ENCODE measurements at regions not wholly inside any gene's neighbourhood (a gene's known extent, or its start where the extent isn't known, plus 50 kb on each side); places are given as distances from the start of the nearest gene placed in this dataset.

DNA sequence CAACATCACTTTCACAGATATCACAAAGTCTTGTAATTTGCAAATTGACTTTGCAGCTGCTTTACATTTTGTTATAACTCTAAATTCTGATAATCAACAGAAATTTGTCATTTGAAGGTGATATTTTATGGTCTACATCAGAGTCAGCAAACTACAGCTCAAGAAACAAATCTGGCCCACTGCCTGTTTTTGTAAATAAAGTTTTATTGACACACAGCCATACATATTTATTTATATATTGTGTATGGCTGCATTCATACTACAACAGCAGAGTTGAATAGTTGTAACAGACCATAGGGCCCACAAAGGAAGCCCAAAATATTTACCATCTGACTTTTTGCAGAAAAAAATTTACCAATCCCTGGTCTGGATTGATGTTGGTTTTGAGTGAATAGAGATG is 87.0 kb upstream of the GRIA1 start:
- no peak for TF ChIP-seq CTCF (conservative IDR thresholded peaks at IDR 0.05; ENCODE audit: low read depth, low read length)
- Histone ChIP-seq H3K36me3 (ENCODE audit: insufficient read depth) (no peaks in the 10 kb centered on the region), H3K9ac (no peak overlapping the region), H3K27me3 (ENCODE audit: insufficient read depth, low read depth) (no peaks in the 10 kb centered on the region), H3K79me2 (ENCODE audit: insufficient read depth, low read depth) (no peaks in the 10 kb centered on the region), H2AFZ (ENCODE audit: low read depth) (no peak overlapping the region), H3K4me1 (ENCODE audit: low read depth, poor library complexity, severe bottlenecking) (no peaks in the 10 kb centered on the region), H3K4me2 (no peak overlapping the region), H3K4me3 (IDR thresholded peaks at IDR 0.05; ENCODE audit: insufficient read depth, low read depth, low read length) (no peak overlapping the region), H4K20me1 (ENCODE audit: insufficient read depth) (no peaks in the 10 kb centered on the region), H3K27ac (no peak overlapping the region)

DNA sequence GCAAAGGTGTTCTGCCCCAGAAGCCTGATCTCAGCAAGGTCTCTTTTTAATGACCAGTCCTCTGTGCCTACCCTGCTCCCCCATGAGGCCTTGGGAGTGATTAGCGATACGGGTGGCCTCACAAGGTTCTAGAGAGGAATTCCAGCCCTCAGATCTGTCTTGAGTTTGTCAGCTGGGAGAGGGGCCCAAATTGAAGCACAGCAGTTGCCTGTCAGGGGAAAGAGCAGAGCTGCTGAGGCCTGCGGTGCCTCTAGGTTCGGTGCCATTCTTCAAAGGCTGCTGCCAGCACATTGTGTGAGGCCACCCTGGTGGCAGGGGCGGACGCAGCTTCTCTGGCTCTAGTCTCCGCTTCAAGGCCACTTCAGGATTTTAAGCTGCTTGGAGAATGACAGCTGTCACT is 85.7 kb upstream of the GRIA1 start:
- no peak overlapping the region for H3K27ac ChIP-seq
- H3K4me3 ChIP-seq (IDR thresholded peaks at IDR 0.05; ENCODE audit: insufficient read depth, low read depth, low read length): no peak overlapping the region
- no peaks in the 10 kb centered on the region for H3K36me3 ChIP-seq (ENCODE audit: insufficient read depth)
- TF ChIP-seq CTCF (conservative IDR thresholded peaks at IDR 0.05; ENCODE audit: low read depth, low read length): no peak
- no peak overlapping the region for H3K4me2 ChIP-seq
- no peaks in the 10 kb centered on the region for H3K27me3 ChIP-seq (ENCODE audit: insufficient read depth, low read depth)
- H2AFZ ChIP-seq (ENCODE audit: low read depth): no peak overlapping the region
- H3K79me2 ChIP-seq (ENCODE audit: insufficient read depth, low read depth): no peaks in the 10 kb centered on the region
- no peaks in the 10 kb centered on the region for H4K20me1 ChIP-seq (ENCODE audit: insufficient read depth)
- H3K9ac ChIP-seq: no peak overlapping the region
- no peaks in the 10 kb centered on the region for H3K4me1 ChIP-seq (ENCODE audit: low read depth, poor library complexity, severe bottlenecking)

DNA sequence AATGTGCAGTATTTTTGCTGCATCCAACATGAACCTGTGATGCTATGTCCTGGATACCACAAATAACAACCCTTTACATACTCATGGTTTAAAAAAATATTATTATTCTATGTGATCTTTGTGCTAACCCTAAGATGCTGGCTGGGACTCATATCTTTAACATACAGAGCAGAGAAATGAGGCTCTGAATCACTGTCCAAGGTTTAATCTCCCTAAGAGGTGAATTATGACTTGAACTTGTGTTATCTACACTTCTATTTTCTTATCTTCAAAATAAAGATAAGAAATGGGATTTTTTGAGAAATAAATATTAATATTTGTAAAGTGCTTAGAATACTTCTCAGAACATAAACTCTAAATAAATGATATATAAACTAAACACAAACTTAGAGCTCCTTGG is 68.8 kb upstream of the GRIA1 start:
- no peaks in the 10 kb centered on the region for H4K20me1 ChIP-seq (ENCODE audit: insufficient read depth)
- no peaks in the 10 kb centered on the region for H3K27me3 ChIP-seq (ENCODE audit: insufficient read depth, low read depth)
- no peaks in the 10 kb centered on the region for H3K4me1 ChIP-seq (ENCODE audit: low read depth, poor library complexity, severe bottlenecking)
- H3K36me3 ChIP-seq (ENCODE audit: insufficient read depth): no peaks in the 10 kb centered on the region
- H3K4me2 ChIP-seq: no peak overlapping the region
- H3K79me2 ChIP-seq (ENCODE audit: insufficient read depth, low read depth): no peaks in the 10 kb centered on the region
- H3K9ac ChIP-seq: no peak overlapping the region
- no peak overlapping the region for H3K4me3 ChIP-seq (IDR thresholded peaks at IDR 0.05; ENCODE audit: insufficient read depth, low read depth, low read length)
- TF ChIP-seq CTCF (conservative IDR thresholded peaks at IDR 0.05; ENCODE audit: low read depth, low read length): no peak
- no peak overlapping the region for H2AFZ ChIP-seq (ENCODE audit: low read depth)
- no peak overlapping the region for H3K27ac ChIP-seq

DNA sequence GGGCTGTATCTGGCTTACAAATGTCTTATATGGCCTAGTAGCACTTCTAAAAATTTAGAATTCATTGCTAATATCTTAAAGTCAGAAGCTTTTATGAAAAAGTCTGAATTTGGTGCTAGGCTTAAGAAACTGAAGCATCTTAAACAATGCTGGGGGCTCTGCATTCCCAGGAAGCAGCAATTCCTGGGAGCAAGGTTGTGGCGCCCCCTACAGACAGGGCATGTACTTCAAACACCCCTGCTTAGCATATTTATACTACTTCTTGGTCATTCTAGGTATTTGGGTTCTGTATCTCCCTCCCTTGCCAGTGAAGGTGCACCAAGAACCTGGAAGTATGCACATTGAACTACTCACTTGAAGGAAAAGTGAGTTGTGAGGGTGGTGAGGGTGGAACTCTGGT is 64.6 kb upstream of the GRIA1 start:
- TF ChIP-seq CTCF (conservative IDR thresholded peaks at IDR 0.05; ENCODE audit: low read depth, low read length): peak; percentile 31; the same call in 1 of the 2 replicates
- no peaks in the 10 kb centered on the region for H3K27me3 ChIP-seq (ENCODE audit: insufficient read depth, low read depth)

More for the DNA sequence above, 64.6 kb upstream of the GRIA1 start:
- H3K9ac ChIP-seq: no peak overlapping the region
- no peaks in the 10 kb centered on the region for H4K20me1 ChIP-seq (ENCODE audit: insufficient read depth)
- no peak overlapping the region for H2AFZ ChIP-seq (ENCODE audit: low read depth)
- H3K4me3 ChIP-seq (IDR thresholded peaks at IDR 0.05; ENCODE audit: insufficient read depth, low read depth, low read length): no peak overlapping the region
- no peak overlapping the region for H3K27ac ChIP-seq
- peaks cover 12% of the 10 kb centered on the region for H3K4me1 ChIP-seq (ENCODE audit: low read depth, poor library complexity, severe bottlenecking)
- H3K4me2 ChIP-seq: no peak overlapping the region
- H3K36me3 ChIP-seq (ENCODE audit: insufficient read depth): no peaks in the 10 kb centered on the region
- H3K79me2 ChIP-seq (ENCODE audit: insufficient read depth, low read depth): no peaks in the 10 kb centered on the region
